Upper lobe of left lung (tissue), 4 donors: ENCODE measurements at regions not wholly inside any gene's neighbourhood (a gene's known extent, or its start where the extent isn't known, plus 50 kb on each side); places are given as distances from the start of the nearest gene placed in this dataset.

Source experiments
- POLR2AphosphoS5 ChIP-seq, 2 donors: sonication (generic); formaldehyde crosslinking; IDR thresholded peaks; one replicate each; pipeline ENCODE4 v1.5.1; 2017; ENCODE audit warnings: antibody characterized with exemption in 2 of 2
- TF ChIP-seq, protein P1 (sequence below), 6 experiments: fragments of 450-650 bp in 4 of 6; fragments of 200-600 bp in 2 of 6; sonication (generic) in 2 of 6; IDR thresholded peaks; one replicate each; pipeline ENCODE4 v1.5.1; 2016 to 2019; ENCODE audit warnings: antibody characterized with exemption in 6 of 6

DNA sequence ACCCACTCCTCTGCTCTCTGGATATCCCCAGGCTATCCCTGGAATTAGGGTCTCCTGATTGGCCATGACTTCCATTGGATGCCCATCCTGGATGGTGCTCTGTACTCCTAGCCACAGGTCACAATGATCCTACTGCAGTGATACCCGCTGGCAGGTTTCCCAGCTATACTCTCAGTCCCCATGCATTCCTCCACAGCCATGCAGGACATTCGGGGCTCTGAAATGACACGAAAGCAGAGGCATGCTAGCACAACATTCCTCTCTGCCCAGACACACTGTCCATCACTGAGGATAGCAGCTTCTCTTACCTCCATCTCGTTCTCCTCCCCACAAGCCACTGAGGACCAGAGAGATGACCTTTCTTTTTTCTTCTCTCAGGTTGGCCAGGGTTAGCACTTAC, 51.7 kb upstream of the SPATS2L start:
- TF ChIP-seq, protein P1, sequence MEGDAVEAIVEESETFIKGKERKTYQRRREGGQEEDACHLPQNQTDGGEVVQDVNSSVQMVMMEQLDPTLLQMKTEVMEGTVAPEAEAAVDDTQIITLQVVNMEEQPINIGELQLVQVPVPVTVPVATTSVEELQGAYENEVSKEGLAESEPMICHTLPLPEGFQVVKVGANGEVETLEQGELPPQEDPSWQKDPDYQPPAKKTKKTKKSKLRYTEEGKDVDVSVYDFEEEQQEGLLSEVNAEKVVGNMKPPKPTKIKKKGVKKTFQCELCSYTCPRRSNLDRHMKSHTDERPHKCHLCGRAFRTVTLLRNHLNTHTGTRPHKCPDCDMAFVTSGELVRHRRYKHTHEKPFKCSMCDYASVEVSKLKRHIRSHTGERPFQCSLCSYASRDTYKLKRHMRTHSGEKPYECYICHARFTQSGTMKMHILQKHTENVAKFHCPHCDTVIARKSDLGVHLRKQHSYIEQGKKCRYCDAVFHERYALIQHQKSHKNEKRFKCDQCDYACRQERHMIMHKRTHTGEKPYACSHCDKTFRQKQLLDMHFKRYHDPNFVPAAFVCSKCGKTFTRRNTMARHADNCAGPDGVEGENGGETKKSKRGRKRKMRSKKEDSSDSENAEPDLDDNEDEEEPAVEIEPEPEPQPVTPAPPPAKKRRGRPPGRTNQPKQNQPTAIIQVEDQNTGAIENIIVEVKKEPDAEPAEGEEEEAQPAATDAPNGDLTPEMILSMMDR (IDR thresholded peaks at IDR 0.05) = no peak
- no peak for TF ChIP-seq POLR2AphosphoS5 (IDR thresholded peaks at IDR 0.05)
